ENCODE measurements at regions not wholly inside any gene's neighbourhood (a gene's known extent, or its start where the extent isn't known, plus 50 kb on each side); places are given as distances from the start of the nearest gene placed in this dataset.

DNA sequence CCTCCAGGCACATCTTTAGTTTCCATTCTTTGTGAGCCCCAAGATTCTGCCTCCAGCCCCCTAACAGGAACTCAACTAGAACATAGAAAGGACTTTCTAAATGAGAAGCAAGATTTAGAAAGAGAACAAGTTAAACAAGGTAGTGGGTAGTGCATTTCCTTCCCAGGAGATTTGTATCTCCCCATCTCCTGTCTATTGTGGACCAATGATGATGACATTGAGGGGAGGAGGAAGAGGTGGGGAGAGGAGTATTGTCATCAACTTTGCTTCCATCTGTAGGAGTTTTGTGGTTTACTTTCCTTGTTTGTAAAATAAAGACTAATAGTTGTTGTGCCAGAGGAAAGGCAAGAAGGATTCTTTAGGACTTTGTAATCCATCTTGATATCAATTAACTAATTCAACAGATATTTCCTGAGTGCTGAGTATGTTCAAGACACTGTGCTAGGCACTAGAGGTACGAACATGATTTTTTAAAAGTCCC, 235.3 kb upstream of the ROPN1 start:
- no peak for TF ChIP-seq EZH2 (IDR thresholded peaks at IDR 0.05; ENCODE audit: borderline replicate concordance, low read length)
- TF ChIP-seq, protein P1, sequence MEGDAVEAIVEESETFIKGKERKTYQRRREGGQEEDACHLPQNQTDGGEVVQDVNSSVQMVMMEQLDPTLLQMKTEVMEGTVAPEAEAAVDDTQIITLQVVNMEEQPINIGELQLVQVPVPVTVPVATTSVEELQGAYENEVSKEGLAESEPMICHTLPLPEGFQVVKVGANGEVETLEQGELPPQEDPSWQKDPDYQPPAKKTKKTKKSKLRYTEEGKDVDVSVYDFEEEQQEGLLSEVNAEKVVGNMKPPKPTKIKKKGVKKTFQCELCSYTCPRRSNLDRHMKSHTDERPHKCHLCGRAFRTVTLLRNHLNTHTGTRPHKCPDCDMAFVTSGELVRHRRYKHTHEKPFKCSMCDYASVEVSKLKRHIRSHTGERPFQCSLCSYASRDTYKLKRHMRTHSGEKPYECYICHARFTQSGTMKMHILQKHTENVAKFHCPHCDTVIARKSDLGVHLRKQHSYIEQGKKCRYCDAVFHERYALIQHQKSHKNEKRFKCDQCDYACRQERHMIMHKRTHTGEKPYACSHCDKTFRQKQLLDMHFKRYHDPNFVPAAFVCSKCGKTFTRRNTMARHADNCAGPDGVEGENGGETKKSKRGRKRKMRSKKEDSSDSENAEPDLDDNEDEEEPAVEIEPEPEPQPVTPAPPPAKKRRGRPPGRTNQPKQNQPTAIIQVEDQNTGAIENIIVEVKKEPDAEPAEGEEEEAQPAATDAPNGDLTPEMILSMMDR (IDR thresholded peaks at IDR 0.05; ENCODE audit: low read length), result no peak
